OCI-LY1 (cell line): ENCODE measurements at regions not wholly inside any gene's neighbourhood (a gene's known extent, or its start where the extent isn't known, plus 50 kb on each side); places are given as distances from the start of the nearest gene placed in this dataset.

Experiments used
- EZH2 ChIP-seq: fragments of 200-600 bp; sonication (generic), shearing (Covaris generic); IDR thresholded peaks from 2 replicates; pipeline ENCODE4 v1.8.0; 2017; ENCODE audit warnings: borderline replicate concordance, mixed run types, mild to moderate bottlenecking, antibody characterized with exemption, low read length, moderate library complexity, mixed read lengths
- TF ChIP-seq, protein P1 (sequence below): fragments of 200-600 bp; sonication (generic), shearing (Covaris generic); IDR thresholded peaks from 2 replicates; pipeline ENCODE4 v1.5.1; 2017; ENCODE audit warnings: mild to moderate bottlenecking, antibody characterized with exemption, low read length, moderate library complexity, mixed read lengths

DNA sequence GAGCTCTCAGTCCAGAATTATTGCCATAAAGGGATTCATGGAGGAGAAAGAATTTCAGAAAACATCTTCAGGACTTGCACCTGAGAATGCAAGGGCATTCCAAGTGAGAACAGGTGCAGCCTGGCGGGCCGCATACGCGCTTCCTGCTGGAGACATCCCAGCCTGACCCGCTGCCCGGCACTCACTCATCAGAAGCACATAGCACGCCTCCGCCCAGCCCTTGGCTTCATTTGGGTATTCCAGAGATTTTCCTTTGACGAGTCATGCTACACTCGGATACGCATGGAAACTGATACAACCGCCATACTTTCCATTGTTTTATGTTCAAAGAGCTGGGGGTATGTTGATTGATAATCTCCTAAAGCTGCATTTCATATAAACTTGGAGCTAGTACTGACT, 228.0 kb upstream of the ID2 start:
- TF ChIP-seq, protein P1, sequence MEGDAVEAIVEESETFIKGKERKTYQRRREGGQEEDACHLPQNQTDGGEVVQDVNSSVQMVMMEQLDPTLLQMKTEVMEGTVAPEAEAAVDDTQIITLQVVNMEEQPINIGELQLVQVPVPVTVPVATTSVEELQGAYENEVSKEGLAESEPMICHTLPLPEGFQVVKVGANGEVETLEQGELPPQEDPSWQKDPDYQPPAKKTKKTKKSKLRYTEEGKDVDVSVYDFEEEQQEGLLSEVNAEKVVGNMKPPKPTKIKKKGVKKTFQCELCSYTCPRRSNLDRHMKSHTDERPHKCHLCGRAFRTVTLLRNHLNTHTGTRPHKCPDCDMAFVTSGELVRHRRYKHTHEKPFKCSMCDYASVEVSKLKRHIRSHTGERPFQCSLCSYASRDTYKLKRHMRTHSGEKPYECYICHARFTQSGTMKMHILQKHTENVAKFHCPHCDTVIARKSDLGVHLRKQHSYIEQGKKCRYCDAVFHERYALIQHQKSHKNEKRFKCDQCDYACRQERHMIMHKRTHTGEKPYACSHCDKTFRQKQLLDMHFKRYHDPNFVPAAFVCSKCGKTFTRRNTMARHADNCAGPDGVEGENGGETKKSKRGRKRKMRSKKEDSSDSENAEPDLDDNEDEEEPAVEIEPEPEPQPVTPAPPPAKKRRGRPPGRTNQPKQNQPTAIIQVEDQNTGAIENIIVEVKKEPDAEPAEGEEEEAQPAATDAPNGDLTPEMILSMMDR, result no peak
- TF ChIP-seq EZH2, result no peak
